ENCODE measurements at regions not wholly inside any gene's neighbourhood (a gene's known extent, or its start where the extent isn't known, plus 50 kb on each side); places are given as distances from the start of the nearest gene placed in this dataset.

- no peak for TF ChIP-seq CTCF (IDR thresholded peaks at IDR 0.05)
- TF ChIP-seq POLR2A (IDR thresholded peaks at IDR 0.05) = no peak
- TF ChIP-seq EP300 (IDR thresholded peaks at IDR 0.05) = no peak
- no peak for TF ChIP-seq POLR2AphosphoS5 (IDR thresholded peaks at IDR 0.05)
Observed at GRCh38 chr2:21837168-21837960, 713.6 kb downstream of the TDRD15 start.
